GM12874 (cell line): ENCODE measurements at regions not wholly inside any gene's neighbourhood (a gene's known extent, or its start where the extent isn't known, plus 50 kb on each side); places are given as distances from the start of the nearest gene placed in this dataset.

Source experiments
- CTCF ChIP-seq: IDR thresholded peaks from 2 replicates; pipeline ENCODE4 v1.5.1; 2011; ENCODE audit warnings: low read depth, mild to moderate bottlenecking, control low read depth, low read length, moderate library complexity; ENCODE audit not compliant: insufficient read depth

DNA sequence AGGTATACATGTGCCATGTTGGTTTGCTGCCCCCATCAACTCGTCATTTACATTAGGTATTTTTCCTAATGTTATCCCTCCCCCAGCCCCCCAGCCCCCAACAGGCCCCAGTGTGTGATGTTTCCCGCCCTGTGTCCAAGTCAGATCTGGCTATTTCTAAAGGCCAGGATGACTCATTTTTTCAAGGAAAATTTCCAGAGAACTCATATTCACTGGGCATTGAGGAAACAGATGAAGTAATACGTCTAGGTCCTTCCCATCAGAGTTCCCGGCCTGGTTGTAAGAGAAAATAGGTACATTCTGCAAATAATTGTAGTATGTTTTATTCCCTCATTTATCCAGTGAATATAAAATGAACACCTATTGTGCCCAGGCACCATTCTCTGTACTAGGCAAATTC lies 345.2 kb downstream of the BCL11B start:
- no peak for TF ChIP-seq CTCF

DNA sequence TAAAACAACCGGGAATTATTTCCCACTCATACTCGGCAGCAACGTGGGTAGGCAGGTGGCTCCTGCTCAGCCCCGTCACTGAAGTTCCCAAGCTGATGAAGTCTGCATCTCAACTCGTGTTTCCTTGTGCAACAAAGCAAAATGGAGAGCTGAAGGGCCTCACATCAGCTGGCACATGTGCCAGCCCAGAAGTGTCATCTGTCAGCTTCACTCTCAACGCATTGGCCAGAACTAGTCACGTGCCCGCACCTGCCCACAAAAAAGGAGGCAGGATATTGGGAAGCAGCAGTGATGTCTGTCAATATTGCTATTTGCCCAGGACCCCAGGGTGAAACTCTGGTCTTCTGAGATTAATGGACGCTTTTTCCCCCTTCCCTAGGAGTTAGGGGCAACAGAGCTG lies 344.0 kb downstream of the BCL11B start:
- no peak for TF ChIP-seq CTCF

- no peak for TF ChIP-seq CTCF
These were observed 343.6 kb downstream of the BCL11B start for GRCh38 chr14:98928418-98928817.

DNA sequence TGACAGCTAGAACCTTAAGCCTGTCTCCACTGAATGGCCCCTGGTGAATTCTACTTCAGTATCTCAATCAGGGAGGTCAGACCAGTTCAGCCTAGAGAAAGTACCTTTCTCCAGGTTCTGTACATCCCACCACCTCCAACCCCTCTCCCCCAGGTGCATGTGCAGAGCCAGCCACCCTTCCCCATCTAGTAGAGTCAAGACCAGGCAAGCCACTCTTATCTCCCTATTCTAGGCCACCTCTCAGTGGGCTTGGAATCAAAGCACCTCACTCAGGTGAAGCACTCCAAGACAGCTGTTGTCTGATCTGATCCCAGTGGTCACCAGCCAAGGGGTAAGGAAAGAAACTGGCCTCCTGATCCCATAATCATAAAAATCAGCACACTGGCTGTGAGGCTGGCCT lies 340.9 kb downstream of the BCL11B start:
- no peak for TF ChIP-seq CTCF

GRCh38 chr14:98931911-98932310 lies 340.1 kb downstream of the BCL11B start:
- no peak for TF ChIP-seq CTCF

DNA sequence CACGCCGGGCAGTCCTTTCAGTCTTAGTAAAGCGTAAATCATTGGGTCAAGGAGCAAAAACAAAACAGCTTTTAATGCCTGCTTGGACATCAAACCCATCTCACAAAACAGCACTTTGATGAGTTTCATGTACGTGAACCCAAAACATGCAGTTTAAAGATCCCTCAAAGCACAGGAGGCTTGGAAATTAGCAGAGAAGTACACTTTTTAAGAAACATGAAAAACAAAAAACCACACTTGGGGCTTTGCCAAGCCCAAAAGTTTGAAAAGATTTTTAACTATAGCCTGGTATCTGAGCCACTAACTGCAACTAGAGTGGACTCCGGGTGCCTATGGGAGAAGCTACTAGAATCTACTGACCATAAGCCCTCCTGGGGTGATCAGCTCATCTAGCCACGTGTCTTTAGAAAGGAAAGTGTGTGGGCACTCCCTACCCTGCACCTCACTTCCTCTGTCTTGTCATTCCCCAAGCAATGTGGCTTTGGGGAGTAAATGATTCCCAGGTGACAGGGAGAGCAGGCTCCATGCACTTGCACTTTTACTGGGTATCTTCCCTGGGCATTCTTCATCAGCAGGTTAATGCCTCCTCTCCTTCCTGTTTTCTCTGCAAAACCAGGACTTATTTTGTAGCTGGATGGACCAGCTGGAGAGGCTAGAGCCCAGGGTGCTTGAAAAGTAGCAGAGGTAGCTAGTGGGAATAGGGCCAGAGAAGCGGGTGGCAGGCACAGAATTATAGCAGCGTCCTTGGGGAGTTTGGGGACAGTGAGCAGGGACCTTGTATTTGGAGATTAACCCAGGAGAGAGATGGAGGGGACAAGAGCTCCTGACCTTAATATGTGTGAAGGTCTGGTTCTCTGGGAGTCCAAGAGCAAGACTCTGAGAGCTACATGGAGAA lies 339.3 kb downstream of the BCL11B start:
- TF ChIP-seq CTCF: no peak

- TF ChIP-seq CTCF: no peak
These were observed 336.1 kb downstream of the BCL11B start for GRCh38 chr14:98935921-98936320.
